GM19324 (cell line): ENCODE measurements at regions not wholly inside any gene's neighbourhood (a gene's known extent, or its start where the extent isn't known, plus 50 kb on each side); places are given as distances from the start of the nearest gene placed in this dataset.
"Not testable (repeated sequence)": the region's sequence is repeated elsewhere in the genome, so short reads cannot be mapped to it uniquely, and the experiment has no call there.

Experiments used
- ATAC-seq: cut with Tn5 transposase; IDR thresholded peaks from one replicate; pipeline ENCODE4 v1.9.1; 2021; ENCODE audit warnings: mild to moderate bottlenecking, moderate library complexity; ENCODE audit not compliant: unreplicated experiment, low FRiP score

GRCh38 chr11:34001557-34002064 is 49.9 kb upstream of the CAPRIN1 start:
- ATAC-seq = no peak

GRCh38 chr11:33999393-33999792 is 52.1 kb upstream of the CAPRIN1 start:
- no peak for ATAC-seq

GRCh38 chr11:33997584-33998251 is 53.8 kb upstream of the CAPRIN1 start:
- no peak for ATAC-seq

GRCh38 chr11:33996498-33997454 is 54.8 kb upstream of the CAPRIN1 start:
- peak; percentile 80 for ATAC-seq

GRCh38 chr11:33994937-33995336 is 56.6 kb upstream of the CAPRIN1 start:
- no peak for ATAC-seq

GRCh38 chr11:33991136-33991535 is 60.4 kb upstream of the CAPRIN1 start:
- ATAC-seq = not testable (repeated sequence)

GRCh38 chr11:33990131-33990530 is 61.4 kb upstream of the CAPRIN1 start:
- not testable (repeated sequence) for ATAC-seq

GRCh38 chr11:33989461-33989860 is 62.1 kb upstream of the CAPRIN1 start:
- ATAC-seq = no peak

- ATAC-seq = no peak
These were observed 62.8 kb upstream of the CAPRIN1 start for GRCh38 chr11:33988586-33989370.

- ATAC-seq = no peak
These were observed 63.5 kb upstream of the CAPRIN1 start for GRCh38 chr11:33987975-33988580.

GRCh38 chr11:33987545-33987944 is 64.0 kb upstream of the CAPRIN1 start:
- no peak for ATAC-seq

- ATAC-seq = not testable (repeated sequence)
These were observed 64.7 kb upstream of the CAPRIN1 start for GRCh38 chr11:33986597-33987501.

GRCh38 chr11:33984682-33985389 is 66.7 kb upstream of the CAPRIN1 start:
- ATAC-seq = no peak

- ATAC-seq = no peak
These were observed 68.9 kb upstream of the CAPRIN1 start for GRCh38 chr11:33982661-33983060.

GRCh38 chr11:33980897-33981296 is 70.6 kb upstream of the CAPRIN1 start:
- ATAC-seq = no peak

GRCh38 chr11:33978376-33978775 is 73.2 kb upstream of the CAPRIN1 start:
- no peak for ATAC-seq

GRCh38 chr11:33977676-33978075 is 73.9 kb upstream of the CAPRIN1 start:
- no peak for ATAC-seq

- ATAC-seq = no peak
These were observed 74.9 kb upstream of the CAPRIN1 start for GRCh38 chr11:33976495-33977199.
